ENCODE measurements at regions not wholly inside any gene's neighbourhood (a gene's known extent, or its start where the extent isn't known, plus 50 kb on each side); places are given as distances from the start of the nearest gene placed in this dataset.

Small RNAs in the stretch of these regions (microRNA-seq; reads per million reads assigned to microRNA genes)
- 2.4 reads per million for gene MIR205 (ENCODE audit: borderline microRNAs expressed)

All from naive thymus-derived CD8-positive, alpha-beta T cell (primary cell).